CD14-positive monocyte (primary cell): ENCODE measurements at regions not wholly inside any gene's neighbourhood (a gene's known extent, or its start where the extent isn't known, plus 50 kb on each side); places are given as distances from the start of the nearest gene placed in this dataset.

ENCODE experiments used
- DNase-seq, 3 donors: peaks; one replicate each; pipeline ENCODE4 v3.0.0-alpha.2; 2011 to 2022
- H2AFZ ChIP-seq: 2 replicates; pipeline ENCODE4 v1.6.0; 2012; ENCODE audit warnings: mild to moderate bottlenecking, low read depth, low read length, inconsistent platforms; ENCODE audit not compliant: insufficient read depth, poor library complexity, severe bottlenecking
- H3K27ac ChIP-seq, 2 donors: 1 replicate in 1 of 2; 2 replicates in 1 of 2; pipeline ENCODE4 v1.5.1; 2012 to 2013; ENCODE audit warnings: low read length in 2 of 2, control low read depth in 1 of 2, inconsistent platforms in 1 of 2, low read depth in 1 of 2, mild to moderate bottlenecking in 1 of 2
- H3K27me3 ChIP-seq, 2 donors: one replicate each; pipeline versions ENCODE4 v1.6.0 to v1.6.1; 2011 to 2013; ENCODE audit warnings: low read length in 2 of 2; ENCODE audit not compliant: control insufficient read depth in 2 of 2, insufficient read depth in 2 of 2
- H3K36me3 ChIP-seq, 2 donors: replicated peaks in 1 of 2; 1 replicate in 1 of 2; 2 replicates in 1 of 2; pipeline versions ENCODE4 v1.5.1 to v1.6.1; 2012 to 2013; ENCODE audit warnings: low read length in 2 of 2, control low read depth in 1 of 2, inconsistent platforms in 1 of 2, mild to moderate bottlenecking in 1 of 2; ENCODE audit not compliant: insufficient read depth in 2 of 2, control insufficient read depth in 1 of 2
- H3K4me1 ChIP-seq, 2 donors: 1 replicate in 1 of 2; 2 replicates in 1 of 2; pipeline versions ENCODE4 v1.5.1 to v1.6.1; 2012 to 2013; ENCODE audit warnings: low read length in 2 of 2, control low read depth in 1 of 2, inconsistent platforms in 1 of 2, mild to moderate bottlenecking in 1 of 2, moderate library complexity in 1 of 2; ENCODE audit not compliant: insufficient read depth in 2 of 2, control insufficient read depth in 1 of 2
- H3K4me2 ChIP-seq: replicated peaks from 2 replicates; pipeline ENCODE3; 2012; ENCODE audit warnings: low read length, moderate library complexity, mild to moderate bottlenecking; ENCODE audit not compliant: poor library complexity, severe bottlenecking; ENCODE audit errors: extremely low read depth
- H3K4me3 ChIP-seq, 3 experiments: fragments of 200-600 bp in 1 of 3; sonication (generic) in 1 of 3; replicated peaks in 1 of 3; 1 replicate in 2 of 3; 2 replicates in 1 of 3; pipeline ENCODE4 v1.5.1; 2011 to 2013; ENCODE audit warnings: low read length in 3 of 3, mild to moderate bottlenecking in 3 of 3, control low read depth in 2 of 3, low read depth in 2 of 3, inconsistent platforms in 1 of 3, moderate library complexity in 1 of 3
- H3K79me2 ChIP-seq: 2 replicates; pipeline ENCODE4 v1.6.0; 2012; ENCODE audit warnings: mild to moderate bottlenecking, control low read depth, inconsistent platforms, low read length, moderate library complexity; ENCODE audit not compliant: insufficient read depth
- H3K9ac ChIP-seq: 2 replicates; pipeline ENCODE4 v1.6.0; 2017; ENCODE audit warnings: low read length, mild to moderate bottlenecking; ENCODE audit not compliant: insufficient read depth, poor library complexity, severe bottlenecking
- H3K9me3 ChIP-seq, 2 donors: replicated peaks in 1 of 2; 1 replicate in 1 of 2; 2 replicates in 1 of 2; pipeline versions ENCODE4 v1.5.1 to v1.6.1; 2012 to 2013; ENCODE audit warnings: low read length in 2 of 2, control low read depth in 1 of 2; ENCODE audit not compliant: control insufficient read depth in 1 of 2, insufficient read depth in 1 of 2
- H4K20me1 ChIP-seq: 2 replicates; pipeline ENCODE4 v1.6.0; 2012; ENCODE audit warnings: mild to moderate bottlenecking, low read length, control low read depth, moderate library complexity; ENCODE audit not compliant: insufficient read depth
- H3K27ac Mint-ChIP-seq, 7 donors: one replicate each; pipeline ENCODE4 v1.8.0; 2020; ENCODE audit warnings: mild to moderate bottlenecking in 7 of 7, mixed read lengths in 7 of 7, moderate library complexity in 6 of 7, inconsistent platforms in 2 of 7
- H3K27me3 Mint-ChIP-seq, 3 donors: one replicate each; pipeline ENCODE4 v1.8.0; 2021 to 2022; ENCODE audit warnings: low read depth in 3 of 3, mild to moderate bottlenecking in 3 of 3, mixed read lengths in 3 of 3, moderate library complexity in 3 of 3, inconsistent platforms in 1 of 3
- H3K36me3 Mint-ChIP-seq, 2 donors: one replicate each; pipeline ENCODE4 v1.8.0; 2020; ENCODE audit warnings: mixed read lengths in 2 of 2, inconsistent platforms in 1 of 2, mild to moderate bottlenecking in 1 of 2
- H3K4me1 Mint-ChIP-seq: one replicate; pipeline ENCODE4 v1.8.0; 2020; ENCODE audit warnings: mild to moderate bottlenecking, mixed read lengths
- H3K4me3 Mint-ChIP-seq, 2 donors: one replicate each; pipeline ENCODE4 v1.8.0; 2020; ENCODE audit warnings: mild to moderate bottlenecking in 2 of 2, mixed read lengths in 2 of 2, moderate library complexity in 1 of 2
- H3K9me3 Mint-ChIP-seq, 7 donors: one replicate each; pipeline ENCODE4 v1.8.0; 2020 to 2022; ENCODE audit warnings: mixed read lengths in 7 of 7, mild to moderate bottlenecking in 6 of 7, moderate library complexity in 6 of 7, inconsistent platforms in 2 of 7
- CTCF ChIP-seq: fragments of 200-600 bp; IDR thresholded peaks from one replicate; pipeline ENCODE4 v1.8.0; 2022; ENCODE audit warnings: antibody characterized with exemption, mild to moderate bottlenecking
- WGBS: methylation state at CpG from one replicate; pipeline ENCODE4 v1.1.5; 2013; ENCODE audit warnings: missing lambda C conversion rate; ENCODE audit not compliant: insufficient coverage; 5-methylcytosine and 5-hydroxymethylcytosine counted together
- intact Hi-C, 2 donors: fragments of 100-400 bp; cut with micrococcal nuclease; formaldehyde crosslinking; loops; one replicate each; pipeline versions ENCODE4 v1.15.0 to v1.15.1; 2023

- peaks cover 0 to 2% (median 2%) of the 10 kb centered on the region in 3 donors for H3K27me3 Mint-ChIP-seq
- no peaks in the 10 kb centered on the region for H4K20me1 ChIP-seq
- TF ChIP-seq CTCF: no peak
- intact Hi-C loops: no loop called here
- H3K36me3 Mint-ChIP-seq: no peaks in the 10 kb centered on the region
- no peak overlapping the region for H3K4me2 ChIP-seq
- WGBS: no CpG with 5 or more reads among the region's 2 CpGs
- DNase-seq: no peak
- no peak overlapping the region for H2AFZ ChIP-seq
- no peak overlapping the region for H3K4me3 ChIP-seq
- H3K27ac Mint-ChIP-seq: no peak overlapping the region
- H3K27ac ChIP-seq: no peak overlapping the region
- H3K4me1 ChIP-seq: no peaks in the 10 kb centered on the region
- H3K36me3 ChIP-seq: no peaks in the 10 kb centered on the region
- H3K9ac ChIP-seq: no peak overlapping the region
- H3K27me3 ChIP-seq: no peaks in the 10 kb centered on the region
- peaks cover 0 to 6% (median 3%) of the 10 kb centered on the region in 7 donors for H3K9me3 Mint-ChIP-seq
- H3K79me2 ChIP-seq: no peaks in the 10 kb centered on the region
- H3K9me3 ChIP-seq: peaks cover 0 to 4% of the 10 kb centered on the region in 2 donors
- no peaks in the 10 kb centered on the region for H3K4me1 Mint-ChIP-seq
- no peak overlapping the region for H3K4me3 Mint-ChIP-seq
These were observed 1074.2 kb upstream of the INTU start for GRCh38 chr4:126558596-126558995.

DNA sequence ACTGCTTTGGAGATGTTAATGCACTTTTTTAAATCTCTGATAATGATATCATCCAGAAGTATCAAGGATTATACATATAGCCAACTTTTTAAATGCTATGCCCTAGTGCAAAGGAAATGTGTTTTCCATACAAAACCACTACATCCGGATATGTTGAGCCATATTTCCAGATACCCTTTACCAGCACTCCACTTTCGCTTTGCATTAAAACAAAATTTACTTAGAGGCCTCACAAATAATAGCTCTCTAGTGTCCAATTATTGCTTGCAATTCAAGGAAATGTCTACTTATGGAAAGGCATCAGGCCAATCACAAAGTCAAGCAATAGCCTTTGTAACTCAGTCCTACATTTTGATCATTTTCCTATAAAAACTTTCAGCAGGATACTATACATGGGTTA is 1072.8 kb upstream of the INTU start:
- Histone ChIP-seq H3K27ac (no peak overlapping the region), H3K9ac (no peak overlapping the region), H2AFZ (no peak overlapping the region), H3K4me1 (no peaks in the 10 kb centered on the region), H4K20me1 (no peaks in the 10 kb centered on the region), H3K4me2 (no peak overlapping the region), H3K36me3 (no peaks in the 10 kb centered on the region), H3K4me3 (no peak overlapping the region), H3K27me3 (no peaks in the 10 kb centered on the region), H3K9me3 (peaks cover 0 to 4% of the 10 kb centered on the region in 2 donors), H3K79me2 (no peaks in the 10 kb centered on the region)
- H3K36me3 Mint-ChIP-seq: no peaks in the 10 kb centered on the region
- no peak for TF ChIP-seq CTCF
- no peaks in the 10 kb centered on the region for H3K4me1 Mint-ChIP-seq
- no peak overlapping the region for H3K27ac Mint-ChIP-seq
- H3K9me3 Mint-ChIP-seq: peaks cover 0 to 5% (median 3%) of the 10 kb centered on the region in 7 donors
- no peak for DNase-seq
- peaks cover 0 to 2% (median 2%) of the 10 kb centered on the region in 3 donors for H3K27me3 Mint-ChIP-seq
- H3K4me3 Mint-ChIP-seq: no peak overlapping the region
- intact Hi-C loops: no loop called here
- WGBS: 50% methylated on average over 2 of the region's 2 CpGs
